Mammary epithelial cell (primary cell): ENCODE measurements at regions not wholly inside any gene's neighbourhood (a gene's known extent, or its start where the extent isn't known, plus 50 kb on each side); places are given as distances from the start of the nearest gene placed in this dataset.

Experiments
- CTCF ChIP-seq, 2 donors: IDR thresholded peaks in 1 of 2; conservative IDR thresholded peaks in 1 of 2; 2 replicates each; pipeline ENCODE4 v1.5.1; 2011 to 2012; ENCODE audit warnings: inconsistent platforms in 2 of 2, low read length in 2 of 2, mild to moderate bottlenecking in 2 of 2, control low read depth in 1 of 2, low read depth in 1 of 2; ENCODE audit not compliant: insufficient read depth in 1 of 2; ENCODE audit errors: extremely low read depth in 1 of 2
- EZH2 ChIP-seq: IDR thresholded peaks from 2 replicates; pipeline ENCODE4 v1.6.1; 2012; ENCODE audit warnings: low read length, inconsistent platforms, borderline replicate concordance

GRCh38 chr3:35448681-35449080 is 190.6 kb upstream of the ARPP21 start:
- no peak for TF ChIP-seq CTCF (conservative IDR thresholded peaks at IDR 0.05 in 1 of 2, IDR thresholded peaks at IDR 0.05 in 1 of 2; ENCODE audit: extremely low read depth in 1 of 2, insufficient read depth in 1 of 2, low read depth in 1 of 2, low read length in 2 of 2)
- TF ChIP-seq EZH2 = no peak
